ENCODE measurements at regions not wholly inside any gene's neighbourhood (a gene's known extent, or its start where the extent isn't known, plus 50 kb on each side); places are given as distances from the start of the nearest gene placed in this dataset.
A peak's percentile ranks its signal among the peaks of the same experiment; 100 is the strongest.

DNA sequence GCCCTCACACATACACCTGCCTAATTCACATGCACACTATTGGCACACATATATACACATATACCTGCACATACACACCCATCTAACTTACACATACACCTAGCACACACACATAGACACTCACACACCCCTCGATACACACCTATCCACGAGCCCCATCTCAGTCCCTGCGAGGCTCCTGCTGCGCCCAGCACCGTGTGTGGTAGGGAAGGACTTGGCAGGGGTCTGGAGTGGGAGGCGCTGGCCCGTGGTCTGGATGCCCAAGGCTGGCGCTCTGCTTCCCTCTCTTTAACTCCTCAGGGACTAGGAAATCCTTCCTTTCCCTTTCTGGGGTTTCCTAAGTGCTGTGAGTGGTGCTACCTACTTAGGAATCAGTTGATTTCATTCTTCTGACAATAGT is 202.7 kb downstream of the UQCRFS1 start:
- DNase-seq (ENCODE audit: low read depth), result no peak
- H3K4me3 ChIP-seq (ENCODE audit: low read depth, low read length), result no peak overlapping the region
- POLR2A ChIA-PET, result no interaction called here

DNA sequence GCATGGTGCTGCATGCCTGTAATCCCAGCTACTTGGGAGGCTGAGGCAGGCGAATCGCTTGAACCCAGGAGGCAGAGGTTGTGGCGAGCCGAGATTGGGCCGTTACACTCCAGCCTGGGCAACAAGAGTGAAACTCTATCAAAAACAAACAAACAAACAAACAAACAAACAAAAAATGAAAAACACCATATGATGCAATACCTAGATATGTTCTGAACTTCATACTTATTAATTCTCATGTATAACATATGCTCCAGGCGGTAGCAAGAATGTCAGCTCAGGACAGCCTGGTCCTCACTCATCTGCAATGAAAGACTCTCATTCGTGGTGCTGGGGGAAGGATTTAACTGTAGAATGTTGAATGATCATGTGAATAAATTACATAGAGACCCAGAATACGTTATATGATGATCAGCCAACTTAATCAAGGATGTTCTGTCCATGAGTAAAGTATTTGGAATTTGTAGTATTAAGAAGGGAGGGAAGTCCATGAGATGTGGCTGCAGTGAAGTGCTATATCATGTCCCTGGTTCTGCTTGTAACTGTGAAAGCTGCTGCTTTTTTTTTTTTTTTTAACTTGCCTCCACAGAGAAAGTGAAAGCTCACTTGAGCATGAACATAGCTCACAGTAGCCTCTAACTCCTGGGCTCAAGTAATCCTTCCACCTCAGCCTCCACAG is 206.8 kb downstream of the UQCRFS1 start:
- Histone ChIP-seq H3K36me3 (ENCODE audit: control insufficient read depth, insufficient read depth, low read length) (no peaks in the 10 kb centered on the region), H3K4me3 (ENCODE audit: low read depth, low read length) (no peak overlapping the region), H3K27me3 (ENCODE audit: control insufficient read depth, insufficient read depth, low read length) (no peaks in the 10 kb centered on the region)
- POLR2A ChIA-PET, result interaction anchor here (0.6 to 0.7 kb wide), 2 partner anchors 113 to 326 kb away, joined by 4 to 6 read pairs; no protein-coding TSS in a partner anchor
- peak; percentile 29 for DNase-seq (ENCODE audit: low read depth)
- TF ChIP-seq CTCF (IDR thresholded peaks at IDR 0.05; ENCODE audit: insufficient read depth, low read depth, low read length), result no peak
- CTCF ChIA-PET, result interaction anchor here (1.1 kb wide), 1 partner anchor 12 kb away, joined by 4 read pairs; no protein-coding TSS in a partner anchor

More for the DNA sequence above, 202.7 kb downstream of the UQCRFS1 start:
- TF ChIP-seq CTCF (IDR thresholded peaks at IDR 0.05; ENCODE audit: insufficient read depth, low read depth, low read length), result no peak
- peaks cover 2% of the 10 kb centered on the region; the same call in 1 of the 2 replicates for H3K27me3 ChIP-seq (ENCODE audit: control insufficient read depth, insufficient read depth, low read length)
- H3K36me3 ChIP-seq (ENCODE audit: control insufficient read depth, insufficient read depth, low read length), result no peaks in the 10 kb centered on the region
- CTCF ChIA-PET, result no interaction called here

- Histone ChIP-seq H3K4me3 (ENCODE audit: low read depth, low read length) (no peak overlapping the region), H3K27me3 (ENCODE audit: control insufficient read depth, insufficient read depth, low read length) (no peaks in the 10 kb centered on the region), H3K36me3 (ENCODE audit: control insufficient read depth, insufficient read depth, low read length) (no peaks in the 10 kb centered on the region)
- CTCF ChIA-PET, result interaction anchor here (1.0 kb wide), 2 partner anchors 14 to 117 kb away, joined by 3 read pairs; no protein-coding TSS in a partner anchor
- TF ChIP-seq CTCF (IDR thresholded peaks at IDR 0.05; ENCODE audit: insufficient read depth, low read depth, low read length), result no peak
- POLR2A ChIA-PET, result no interaction called here
- DNase-seq (ENCODE audit: low read depth), result no peak
Measured at GRCh38 chr19:29004796-29005195, 208.2 kb downstream of the UQCRFS1 start.

DNA sequence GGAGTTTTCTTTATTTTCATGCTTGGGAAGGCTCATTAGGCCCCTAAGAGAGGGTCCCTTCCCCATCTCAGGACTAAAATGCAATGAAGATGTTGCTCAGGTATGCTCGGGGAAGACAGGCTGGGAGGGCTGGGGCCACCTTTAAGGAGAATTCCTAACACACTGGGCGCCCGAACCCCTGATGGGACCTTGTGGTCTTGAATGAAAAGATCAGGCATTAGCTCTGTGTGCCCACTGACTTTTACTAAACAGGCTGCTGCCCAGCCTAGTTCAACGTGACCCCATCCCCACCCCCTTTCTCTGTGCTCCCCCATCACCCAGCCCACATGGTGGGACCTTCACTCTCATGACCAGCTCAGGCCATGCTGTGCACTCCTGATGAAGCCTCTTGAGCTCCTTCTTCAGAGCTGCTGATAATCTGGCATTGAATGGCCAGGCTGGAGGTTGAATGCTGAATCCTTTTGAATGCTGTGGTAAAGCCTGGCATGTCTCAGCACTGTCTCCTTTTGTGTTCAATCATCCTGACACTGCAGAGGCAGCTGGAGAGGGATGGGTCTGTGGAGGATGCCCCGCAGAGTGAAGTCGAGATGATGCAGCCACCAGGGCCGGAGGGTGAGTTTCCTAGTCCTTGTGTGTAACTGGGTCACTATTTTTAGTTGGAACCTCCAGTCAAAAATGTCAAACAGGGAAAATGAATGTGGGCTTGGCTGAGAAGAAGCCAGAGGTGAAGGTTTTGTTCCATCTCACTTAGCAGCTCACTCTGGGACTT is 209.1 kb downstream of the UQCRFS1 start:
- POLR2A ChIA-PET, result no interaction called here
- no peak for DNase-seq (ENCODE audit: low read depth)
- Histone ChIP-seq H3K27me3 (ENCODE audit: control insufficient read depth, insufficient read depth, low read length) (no peaks in the 10 kb centered on the region), H3K36me3 (ENCODE audit: control insufficient read depth, insufficient read depth, low read length) (no peaks in the 10 kb centered on the region), H3K4me3 (ENCODE audit: low read depth, low read length) (no peak overlapping the region)
- CTCF ChIA-PET, result no interaction called here
- TF ChIP-seq CTCF (IDR thresholded peaks at IDR 0.05; ENCODE audit: insufficient read depth, low read depth, low read length), result no peak

GRCh38 chr19:29002336-29002735 is 210.6 kb downstream of the UQCRFS1 start:
- TF ChIP-seq CTCF (IDR thresholded peaks at IDR 0.05; ENCODE audit: insufficient read depth, low read depth, low read length), result no peak
- H3K27me3 ChIP-seq (ENCODE audit: control insufficient read depth, insufficient read depth, low read length), result no peaks in the 10 kb centered on the region
- H3K36me3 ChIP-seq (ENCODE audit: control insufficient read depth, insufficient read depth, low read length), result no peaks in the 10 kb centered on the region
- no peak overlapping the region for H3K4me3 ChIP-seq (ENCODE audit: low read depth, low read length)
- POLR2A ChIA-PET, result no interaction called here
- CTCF ChIA-PET, result interaction anchor here (0.6 to 1.4 kb wide), 2 partner anchors 10 to 84 kb away, joined by 3 read pairs; no protein-coding TSS in a partner anchor
- no peak for DNase-seq (ENCODE audit: low read depth)

Measured in BJ (cell line).